ENCODE measurements at regions not wholly inside any gene's neighbourhood (a gene's known extent, or its start where the extent isn't known, plus 50 kb on each side); places are given as distances from the start of the nearest gene placed in this dataset.
"Not testable (repeated sequence)": the region's sequence is repeated elsewhere in the genome, so short reads cannot be mapped to it uniquely, and the experiment has no call there.

DNA sequence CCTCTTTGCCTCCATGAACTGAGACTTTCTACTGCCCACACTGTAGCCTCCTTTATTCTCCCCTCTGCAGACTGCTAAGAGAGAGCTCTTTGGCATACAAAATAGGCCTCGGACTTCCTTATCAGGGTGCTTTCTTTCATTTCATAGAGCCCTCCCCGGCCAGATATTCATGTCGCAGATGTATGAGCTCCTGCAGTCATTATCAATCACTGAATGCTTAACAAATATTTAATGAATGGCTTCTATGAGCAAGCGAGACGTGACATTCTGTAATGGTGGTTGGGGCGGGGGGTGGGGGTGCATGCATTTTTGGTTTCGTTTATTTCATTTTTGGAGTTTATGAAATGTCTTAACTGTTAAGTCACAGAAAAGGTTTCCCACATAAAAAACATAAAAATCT lies 344.8 kb upstream of the KAZN start:
- Mint-ChIP-seq H3K9me3 (ENCODE audit: low read depth) (peaks cover under 1% of the 10 kb centered on the region), H3K4me1 (no peaks in the 10 kb centered on the region), H3K27ac (no peak overlapping the region), H3K27me3 (peaks cover 2% of the 10 kb centered on the region), H3K36me3 (no peaks in the 10 kb centered on the region), H3K4me3 (no peak overlapping the region)
- DNase-seq, result no peak
- ATAC-seq, result no peak
- CTCF ChIA-PET, result no interaction called here

GRCh38 chr1:14254251-14254650 lies 344.2 kb upstream of the KAZN start:
- H3K27ac Mint-ChIP-seq, result no peak overlapping the region
- peaks cover 3% of the 10 kb centered on the region for H3K9me3 Mint-ChIP-seq (ENCODE audit: low read depth)
- ATAC-seq (no peak), DNase-seq (no peak)
- no peak overlapping the region for H3K4me3 Mint-ChIP-seq
- no peaks in the 10 kb centered on the region for H3K36me3 Mint-ChIP-seq
- CTCF ChIA-PET, result no interaction called here
- H3K4me1 Mint-ChIP-seq, result no peaks in the 10 kb centered on the region
- peaks cover under 1% of the 10 kb centered on the region for H3K27me3 Mint-ChIP-seq

DNA sequence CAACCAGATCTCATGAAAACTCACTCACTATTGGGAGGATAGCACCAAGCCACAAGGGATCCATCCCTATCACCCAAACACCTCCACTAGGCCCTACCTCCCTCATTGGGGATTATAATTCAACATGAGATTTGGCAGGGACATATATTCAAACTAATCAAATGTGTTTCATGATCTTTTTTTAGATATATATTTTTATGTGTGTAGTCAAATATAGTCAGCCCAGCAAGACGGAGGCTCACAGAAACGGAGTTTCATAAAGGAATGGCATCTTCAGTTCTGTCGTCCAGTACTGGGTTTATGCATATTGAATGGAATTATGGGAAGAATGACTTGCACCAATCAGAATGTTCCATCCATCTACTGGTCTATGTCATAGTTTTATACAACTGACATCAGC lies 343.3 kb upstream of the KAZN start:
- no peaks in the 10 kb centered on the region for H3K4me1 Mint-ChIP-seq
- H3K27me3 Mint-ChIP-seq, result no peaks in the 10 kb centered on the region
- H3K27ac Mint-ChIP-seq, result no peak overlapping the region
- no peaks in the 10 kb centered on the region for H3K36me3 Mint-ChIP-seq
- no peak for DNase-seq
- CTCF ChIA-PET, result no interaction called here
- ATAC-seq, result no peak
- H3K9me3 Mint-ChIP-seq (ENCODE audit: low read depth), result peaks cover 6% of the 10 kb centered on the region
- no peak overlapping the region for H3K4me3 Mint-ChIP-seq

DNA sequence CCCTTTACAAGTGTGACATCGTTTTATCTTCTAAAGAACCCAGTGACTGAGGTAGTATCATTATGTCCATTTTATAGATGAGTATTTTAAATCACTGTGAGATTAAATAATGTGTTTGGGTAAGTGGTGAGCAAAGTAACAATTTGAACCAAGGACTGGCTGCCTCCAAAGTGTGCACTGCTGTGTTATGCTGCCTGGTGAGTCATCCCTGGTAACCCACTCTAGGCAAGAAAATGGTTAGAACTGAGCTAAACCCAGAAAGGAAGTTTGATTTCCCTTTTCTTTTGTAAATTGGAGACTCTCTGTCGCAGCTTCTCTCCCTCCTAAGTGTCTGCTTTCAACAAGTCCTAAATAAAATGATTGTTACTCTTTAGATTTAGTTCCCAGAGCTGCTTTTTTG lies 342.8 kb upstream of the KAZN start:
- H3K4me3 Mint-ChIP-seq, result no peak overlapping the region
- H3K9me3 Mint-ChIP-seq (ENCODE audit: low read depth), result peaks cover 6% of the 10 kb centered on the region
- H3K36me3 Mint-ChIP-seq, result no peaks in the 10 kb centered on the region
- DNase-seq (no peak), ATAC-seq (no peak)
- H3K27me3 Mint-ChIP-seq, result no peaks in the 10 kb centered on the region
- no peaks in the 10 kb centered on the region for H3K4me1 Mint-ChIP-seq
- CTCF ChIA-PET, result no interaction called here
- H3K27ac Mint-ChIP-seq, result no peak overlapping the region

DNA sequence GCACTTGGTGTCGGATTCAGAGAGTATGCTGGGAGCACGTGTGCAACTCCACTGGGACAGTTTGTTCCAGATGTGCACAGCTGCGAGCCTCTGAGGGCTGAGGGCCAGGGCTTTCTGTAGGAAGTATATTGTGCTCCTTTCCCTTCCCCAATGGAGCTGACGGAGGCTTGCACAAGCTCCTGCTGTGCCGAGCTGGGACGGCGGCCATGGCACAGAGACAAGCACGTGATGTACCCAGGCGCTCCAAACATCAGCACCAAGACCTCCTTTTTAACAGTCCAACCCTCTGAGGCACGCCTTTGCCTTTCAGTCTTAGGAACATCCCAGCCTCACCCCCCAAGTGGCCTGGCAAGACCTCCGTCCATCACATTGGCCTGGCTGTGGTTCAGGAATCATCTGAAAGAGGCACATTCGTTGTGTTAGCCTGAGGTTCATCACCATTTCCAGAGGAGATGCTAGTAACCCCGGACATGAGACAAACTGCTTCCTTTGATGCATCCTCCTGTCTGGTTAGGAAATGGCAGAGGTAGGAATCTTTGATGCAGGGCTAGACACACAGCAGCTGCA lies 339.2 kb upstream of the KAZN start:
- Mint-ChIP-seq H3K4me1 (no peaks in the 10 kb centered on the region), H3K36me3 (no peaks in the 10 kb centered on the region), H3K27ac (no peak overlapping the region), H3K9me3 (ENCODE audit: low read depth) (peaks cover 6% of the 10 kb centered on the region), H3K4me3 (no peak overlapping the region), H3K27me3 (no peaks in the 10 kb centered on the region)
- DNase-seq (no peak), ATAC-seq (no peak)
- CTCF ChIA-PET, result no interaction called here

DNA sequence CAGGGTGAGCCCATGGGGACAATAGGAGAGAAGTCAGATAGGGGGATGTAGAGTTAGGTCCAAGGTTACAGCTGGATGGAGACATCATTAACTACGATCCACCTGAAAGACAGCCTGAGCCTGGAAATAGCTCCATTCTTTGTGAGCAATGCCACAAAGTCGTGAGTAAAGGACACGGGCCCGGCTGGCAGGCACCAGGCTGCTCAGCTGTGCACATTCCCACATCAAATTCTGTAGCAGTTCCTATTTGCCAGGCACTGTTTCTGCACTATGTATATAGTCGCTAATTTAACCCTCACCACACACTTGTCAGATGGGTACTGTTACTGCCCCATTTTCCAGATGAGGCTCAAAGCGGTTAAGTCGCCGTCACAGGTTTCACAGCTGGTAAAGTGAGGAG lies 338.0 kb upstream of the KAZN start:
- CTCF ChIA-PET, result no interaction called here
- Mint-ChIP-seq H3K4me3 (no peak overlapping the region), H3K9me3 (ENCODE audit: low read depth) (peaks cover 6% of the 10 kb centered on the region), H3K4me1 (no peaks in the 10 kb centered on the region), H3K36me3 (no peaks in the 10 kb centered on the region), H3K27ac (no peak overlapping the region), H3K27me3 (no peaks in the 10 kb centered on the region)
- no peak for ATAC-seq
- DNase-seq, result no peak

DNA sequence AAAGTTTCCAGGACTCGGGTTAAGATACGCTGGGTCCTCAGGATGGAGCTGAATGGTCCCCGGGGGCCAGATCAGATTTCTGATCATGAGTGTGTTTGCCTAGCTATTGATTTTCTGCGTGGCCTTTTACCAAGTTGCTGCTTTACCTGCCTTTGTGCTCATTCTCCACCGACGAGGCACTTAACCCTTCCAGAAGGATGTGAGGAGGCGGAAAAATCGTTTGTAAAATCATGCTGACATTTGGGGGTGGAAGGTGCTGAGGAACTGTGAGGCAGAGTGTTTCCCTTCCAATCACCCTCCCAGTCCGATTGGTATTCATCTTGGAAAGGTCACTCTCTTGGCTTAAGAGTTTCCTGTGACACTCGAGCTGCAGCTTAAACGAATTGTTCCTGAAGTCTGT lies 337.1 kb upstream of the KAZN start:
- H3K4me3 Mint-ChIP-seq, result no peak overlapping the region
- H3K9me3 Mint-ChIP-seq (ENCODE audit: low read depth), result peaks cover 6% of the 10 kb centered on the region
- DNase-seq, result no peak
- ATAC-seq, result no peak
- H3K4me1 Mint-ChIP-seq, result no peaks in the 10 kb centered on the region
- H3K27ac Mint-ChIP-seq, result no peak overlapping the region
- no peaks in the 10 kb centered on the region for H3K27me3 Mint-ChIP-seq
- H3K36me3 Mint-ChIP-seq, result no peaks in the 10 kb centered on the region
- CTCF ChIA-PET, result no interaction called here

DNA sequence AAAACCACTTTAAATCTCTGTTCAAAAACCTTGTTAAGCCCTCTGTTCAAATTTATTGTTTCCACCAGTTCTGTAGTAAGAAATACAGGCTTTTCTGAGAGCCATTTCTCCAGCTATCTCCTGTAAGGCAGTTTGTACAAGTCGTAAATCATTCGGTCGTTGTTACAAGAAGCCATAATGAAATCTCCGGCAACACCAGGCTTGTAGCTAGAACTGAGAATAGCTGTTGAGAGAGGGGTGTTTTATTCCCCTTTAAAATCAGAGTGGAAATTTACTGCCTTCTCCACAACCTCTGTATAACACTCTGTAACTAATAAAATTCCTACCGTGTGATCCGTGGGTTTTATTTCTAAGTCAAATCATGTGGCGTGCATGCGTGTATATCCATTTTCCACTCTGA lies 335.8 kb upstream of the KAZN start:
- CTCF ChIA-PET, result no interaction called here
- H3K9me3 Mint-ChIP-seq (ENCODE audit: low read depth), result peaks cover 6% of the 10 kb centered on the region
- no peaks in the 10 kb centered on the region for H3K4me1 Mint-ChIP-seq
- no peak for ATAC-seq
- H3K27ac Mint-ChIP-seq, result no peak overlapping the region
- no peaks in the 10 kb centered on the region for H3K36me3 Mint-ChIP-seq
- DNase-seq, result no peak
- H3K4me3 Mint-ChIP-seq, result no peak overlapping the region
- H3K27me3 Mint-ChIP-seq, result no peaks in the 10 kb centered on the region

GRCh38 chr1:14263225-14263624 lies 335.3 kb upstream of the KAZN start:
- peaks cover 6% of the 10 kb centered on the region for H3K9me3 Mint-ChIP-seq (ENCODE audit: low read depth)
- H3K4me1 Mint-ChIP-seq, result no peaks in the 10 kb centered on the region
- CTCF ChIA-PET, result no interaction called here
- no peak for DNase-seq
- no peak overlapping the region for H3K4me3 Mint-ChIP-seq
- no peaks in the 10 kb centered on the region for H3K36me3 Mint-ChIP-seq
- H3K27me3 Mint-ChIP-seq, result no peaks in the 10 kb centered on the region
- ATAC-seq, result no peak
- H3K27ac Mint-ChIP-seq, result no peak overlapping the region

- Mint-ChIP-seq H3K4me3 (no peak overlapping the region), H3K4me1 (no peaks in the 10 kb centered on the region), H3K27ac (no peak overlapping the region), H3K36me3 (no peaks in the 10 kb centered on the region), H3K27me3 (no peaks in the 10 kb centered on the region), H3K9me3 (ENCODE audit: low read depth) (peaks cover 6% of the 10 kb centered on the region)
- no peak for DNase-seq
- ATAC-seq, result no peak
- CTCF ChIA-PET, result no interaction called here
Measured at GRCh38 chr1:14263671-14264070, 334.8 kb upstream of the KAZN start.

DNA sequence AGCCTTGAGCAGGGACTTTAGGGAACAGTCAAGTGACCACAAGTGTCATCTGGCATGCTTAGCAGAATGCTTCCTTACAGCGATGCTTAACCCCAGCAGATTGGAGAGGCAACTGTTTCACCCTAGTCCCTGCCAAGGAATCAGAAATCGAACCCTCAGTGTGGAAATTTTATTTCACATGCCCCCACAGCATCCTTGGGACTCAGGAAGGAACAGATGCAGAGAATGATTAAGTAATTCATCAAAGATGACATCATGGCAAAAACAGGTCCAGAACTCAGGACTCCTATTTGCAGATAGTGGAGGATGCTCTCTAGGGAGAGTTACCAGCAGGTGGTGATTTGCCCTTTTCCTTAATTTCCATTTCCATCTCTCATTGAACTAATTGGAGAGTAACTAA lies 333.0 kb upstream of the KAZN start:
- Mint-ChIP-seq H3K4me3 (no peak overlapping the region), H3K27me3 (no peaks in the 10 kb centered on the region), H3K36me3 (no peaks in the 10 kb centered on the region), H3K27ac (no peak overlapping the region), H3K4me1 (no peaks in the 10 kb centered on the region), H3K9me3 (ENCODE audit: low read depth) (no peaks in the 10 kb centered on the region)
- ATAC-seq, result no peak
- DNase-seq, result no peak
- CTCF ChIA-PET, result no interaction called here

GRCh38 chr1:14267991-14268390 lies 330.5 kb upstream of the KAZN start:
- Mint-ChIP-seq H3K27me3 (no peaks in the 10 kb centered on the region), H3K9me3 (ENCODE audit: low read depth) (no peaks in the 10 kb centered on the region), H3K4me3 (no peak overlapping the region), H3K27ac (no peak overlapping the region), H3K36me3 (no peaks in the 10 kb centered on the region), H3K4me1 (no peaks in the 10 kb centered on the region)
- CTCF ChIA-PET, result no interaction called here
- ATAC-seq, result no peak
- DNase-seq, result no peak

DNA sequence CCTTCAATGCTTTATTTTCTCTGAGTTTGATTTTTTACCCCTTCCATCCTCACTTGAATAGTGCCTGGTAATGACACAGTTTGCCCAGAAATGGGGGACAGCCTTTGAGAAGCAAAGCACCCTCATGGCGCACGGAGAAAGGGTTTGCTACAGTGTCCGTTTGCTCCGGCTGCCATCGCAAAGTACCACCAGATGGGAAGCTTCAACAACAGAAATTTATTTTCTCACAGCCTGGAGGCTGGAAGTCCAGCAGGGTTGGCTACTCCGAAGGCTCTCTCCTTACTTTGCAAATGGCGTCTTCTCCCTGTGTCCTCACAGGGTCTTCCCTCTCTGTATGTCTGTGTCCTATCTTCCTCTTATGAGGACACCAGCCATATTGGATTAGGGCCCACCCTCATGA lies 327.7 kb upstream of the KAZN start:
- Mint-ChIP-seq H3K4me3 (no peak overlapping the region), H3K9me3 (ENCODE audit: low read depth) (no peaks in the 10 kb centered on the region), H3K27ac (no peak overlapping the region), H3K4me1 (no peaks in the 10 kb centered on the region), H3K27me3 (no peaks in the 10 kb centered on the region), H3K36me3 (no peaks in the 10 kb centered on the region)
- no peak for ATAC-seq
- CTCF ChIA-PET, result no interaction called here
- no peak for DNase-seq

- no peak for ATAC-seq
- no peak for DNase-seq
- Mint-ChIP-seq H3K27me3 (no peaks in the 10 kb centered on the region), H3K4me3 (no peak overlapping the region), H3K4me1 (no peaks in the 10 kb centered on the region), H3K27ac (no peak overlapping the region), H3K9me3 (ENCODE audit: low read depth) (no peaks in the 10 kb centered on the region), H3K36me3 (no peaks in the 10 kb centered on the region)
- CTCF ChIA-PET, result no interaction called here
Measured at GRCh38 chr1:14273811-14274210, 324.7 kb upstream of the KAZN start.

GRCh38 chr1:14279891-14280290 lies 318.6 kb upstream of the KAZN start:
- H3K4me1 Mint-ChIP-seq; H3K27ac Mint-ChIP-seq; H3K9me3 Mint-ChIP-seq (ENCODE audit: low read depth); H3K4me3 Mint-ChIP-seq; H3K36me3 Mint-ChIP-seq; ATAC-seq; H3K27me3 Mint-ChIP-seq; DNase-seq: not testable (repeated sequence)
- CTCF ChIA-PET, result interaction anchor here (0.6 kb wide), 1 partner anchor 971 kb away, joined by 3 read pairs; no protein-coding TSS in a partner anchor

Measured in activated CD8-positive, alpha-beta memory T cell treated with anti-CD3 and anti-CD28 coated beads, Interleukin-2, amount 10 ng/mL, durations not matched to agents 7 days and 5 days (primary cell).